ENCODE measurements at regions not wholly inside any gene's neighbourhood (a gene's known extent, or its start where the extent isn't known, plus 50 kb on each side); places are given as distances from the start of the nearest gene placed in this dataset.

DNA sequence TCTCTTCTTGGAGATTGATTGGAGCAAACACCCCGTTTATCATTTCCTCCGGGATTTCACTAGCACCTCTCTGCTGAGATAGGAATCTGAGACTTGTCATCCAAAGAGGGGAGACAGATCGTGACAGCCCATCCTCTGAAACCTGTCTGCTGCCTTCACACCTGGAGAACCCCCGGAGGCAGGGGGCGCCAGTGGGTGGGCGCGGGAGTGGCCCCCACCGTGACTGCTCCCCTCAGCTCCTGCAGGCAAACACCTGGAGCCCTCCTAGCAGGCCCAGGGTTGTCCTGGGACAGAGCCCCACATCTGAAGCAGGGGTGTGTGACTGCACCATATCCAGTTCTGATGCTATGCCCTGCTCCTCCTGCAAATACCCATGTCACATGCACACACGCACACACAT, 209.5 kb upstream of the POU3F1 start:
- no peak for DNase-seq (ENCODE audit: low read depth)

DNA sequence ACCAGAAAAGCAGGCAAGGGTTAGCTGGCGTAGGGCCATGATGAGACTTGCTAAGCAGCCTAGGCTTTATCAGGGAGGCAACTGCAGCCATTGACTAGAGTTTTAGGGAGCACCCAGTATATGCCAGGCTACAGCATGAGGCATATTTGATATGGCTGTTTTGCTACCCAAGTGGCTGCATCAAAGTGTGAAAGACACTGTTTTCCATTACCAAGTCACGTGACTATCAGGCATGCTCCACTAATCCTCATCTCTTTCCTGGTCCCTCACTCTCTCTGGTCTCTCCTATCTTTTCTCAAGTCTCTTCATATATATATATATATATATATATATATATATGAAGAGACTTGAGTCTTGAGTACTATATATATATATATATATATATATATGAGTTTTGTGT, 206.7 kb upstream of the POU3F1 start:
- no peak for DNase-seq (ENCODE audit: low read depth)

DNA sequence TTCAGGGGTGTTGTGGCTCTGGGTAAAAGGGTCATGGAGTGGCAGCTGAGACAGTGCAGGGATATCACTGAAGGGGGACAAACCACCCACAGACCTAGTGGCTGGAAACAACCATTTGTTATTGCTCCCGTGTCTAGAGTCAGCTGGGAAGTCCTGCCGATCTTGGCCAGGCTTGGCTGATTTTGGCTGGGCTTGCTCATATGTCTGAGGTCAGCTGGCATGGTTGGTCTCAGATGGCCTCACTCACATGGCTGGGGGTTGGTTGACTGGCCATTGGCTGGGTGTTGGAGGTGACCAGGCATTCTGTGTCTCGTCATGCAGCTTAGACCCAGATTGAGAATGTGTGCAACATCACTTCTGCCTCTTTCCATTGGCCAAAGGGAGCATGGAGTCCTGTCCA, 203.8 kb upstream of the POU3F1 start:
- DNase-seq (ENCODE audit: low read depth) = no peak

DNA sequence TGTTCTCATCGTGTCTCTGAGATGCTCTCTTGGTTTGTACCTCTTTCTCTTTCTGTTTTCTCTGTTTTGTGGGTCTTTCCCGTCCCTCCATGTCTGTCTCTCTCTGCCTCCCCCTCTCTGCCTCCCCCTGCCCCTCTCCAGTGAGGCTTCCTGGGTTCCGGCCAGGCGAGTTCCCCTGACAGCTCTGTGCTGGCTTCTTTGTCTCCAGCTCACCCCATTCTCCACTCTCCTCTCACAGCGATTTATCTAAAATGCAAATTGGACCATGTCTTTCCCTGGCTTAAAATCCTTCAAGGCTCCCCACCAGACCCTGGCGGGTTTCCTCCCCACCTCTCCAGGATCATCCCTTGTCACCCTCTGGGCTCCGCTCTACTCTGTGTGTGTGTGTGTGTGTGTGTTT, 202.4 kb upstream of the POU3F1 start:
- no peak for DNase-seq (ENCODE audit: low read depth)

DNA sequence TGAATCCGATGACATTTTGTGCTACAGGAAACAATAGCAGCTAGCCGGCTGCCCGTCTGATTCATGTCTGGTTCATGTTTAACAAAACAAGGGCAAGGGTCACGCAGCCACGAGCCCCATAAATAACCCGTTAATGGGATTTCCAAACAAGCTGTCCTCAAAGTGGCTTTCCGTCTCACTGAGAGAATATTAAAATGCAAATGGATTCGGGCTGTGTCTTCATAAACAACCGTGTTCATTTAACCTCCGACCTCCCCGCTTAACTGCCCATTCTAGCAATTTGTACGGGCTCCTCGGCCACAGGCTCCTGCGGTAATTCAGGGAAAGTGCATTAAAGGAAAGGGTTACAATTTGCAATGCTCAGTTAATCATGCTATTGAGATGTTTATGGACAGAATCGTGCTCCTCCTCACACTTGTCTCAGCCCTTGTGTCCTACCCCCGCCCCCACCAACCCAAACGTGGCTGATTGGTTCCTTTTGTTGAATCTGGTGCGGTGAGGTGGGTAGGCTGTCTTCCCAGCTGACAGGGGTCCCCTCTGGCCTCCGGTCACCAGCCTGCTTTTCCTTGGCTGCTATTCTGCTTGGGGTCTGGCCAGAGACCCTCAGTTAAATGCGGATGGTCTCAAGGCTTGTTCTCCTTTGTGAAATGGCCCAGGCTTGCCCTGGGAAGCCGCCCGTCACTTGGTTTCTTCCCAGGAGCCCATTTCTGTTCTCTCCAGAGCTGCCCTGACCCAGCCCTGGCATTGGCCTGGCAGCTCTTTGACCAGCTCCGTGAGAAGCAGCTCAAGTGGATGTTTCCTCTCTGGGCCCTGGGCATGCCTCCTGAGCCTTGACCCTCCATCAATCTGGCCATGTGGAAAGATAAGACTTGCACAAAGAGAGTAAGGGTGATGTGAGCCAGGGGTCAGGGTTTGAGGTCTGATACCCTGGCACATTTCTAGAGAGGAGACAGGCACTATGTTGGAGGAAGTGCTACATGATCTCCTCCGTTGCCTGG, 200.7 kb upstream of the POU3F1 start:
- DNase-seq (ENCODE audit: low read depth) = peak; percentile 61

DNA sequence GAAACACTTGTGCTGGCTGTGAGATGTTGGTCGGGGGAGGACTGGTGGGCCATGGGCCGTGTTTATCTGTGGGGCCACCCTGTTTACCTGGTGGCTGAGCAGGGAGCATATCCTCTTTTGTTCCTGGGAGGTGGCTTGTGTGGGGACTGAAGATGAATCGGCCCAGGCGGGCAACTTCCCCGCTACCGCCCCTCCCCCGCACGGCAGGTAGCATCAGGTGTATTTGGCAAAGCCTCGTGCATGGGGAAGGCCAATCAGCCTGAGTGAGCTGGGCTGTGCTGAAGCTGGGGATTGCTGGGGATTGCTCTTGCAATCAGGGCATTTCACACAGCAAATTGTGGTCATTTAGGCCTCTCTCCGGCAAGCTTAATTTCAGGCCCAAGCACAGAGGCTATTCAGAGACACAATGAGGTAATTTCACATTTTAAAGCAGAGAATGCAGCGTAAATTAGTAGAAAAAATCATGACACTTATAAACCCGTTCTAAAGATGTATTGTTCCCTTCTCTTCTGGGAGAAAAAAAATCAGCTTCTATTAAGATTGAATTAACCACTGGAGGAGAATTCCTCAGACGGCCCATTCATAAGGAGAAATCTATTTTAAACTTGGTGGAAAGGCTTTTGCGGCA, 197.7 kb upstream of the POU3F1 start:
- DNase-seq (ENCODE audit: low read depth) = no peak

DNA sequence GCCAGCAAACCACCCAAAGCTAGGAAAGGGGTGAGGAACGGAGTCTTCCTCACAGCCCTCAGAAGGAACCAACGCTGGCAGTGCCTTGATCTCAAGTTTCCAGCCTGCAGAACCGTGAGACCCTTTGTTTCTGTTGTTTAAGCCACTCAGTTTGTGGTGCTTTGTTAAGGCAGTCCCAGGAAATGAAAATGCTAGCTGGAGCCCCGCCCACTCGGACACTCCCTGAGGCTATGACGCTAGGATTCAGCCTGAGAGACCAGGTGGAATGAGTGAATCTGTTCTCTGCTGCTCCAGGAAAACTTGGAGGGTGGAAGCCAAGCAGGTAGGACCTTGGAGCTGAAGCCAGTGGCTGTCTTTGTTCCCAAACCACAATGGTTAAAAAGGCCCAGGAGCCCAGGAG, 196.5 kb upstream of the POU3F1 start:
- no peak for DNase-seq (ENCODE audit: low read depth)

DNA sequence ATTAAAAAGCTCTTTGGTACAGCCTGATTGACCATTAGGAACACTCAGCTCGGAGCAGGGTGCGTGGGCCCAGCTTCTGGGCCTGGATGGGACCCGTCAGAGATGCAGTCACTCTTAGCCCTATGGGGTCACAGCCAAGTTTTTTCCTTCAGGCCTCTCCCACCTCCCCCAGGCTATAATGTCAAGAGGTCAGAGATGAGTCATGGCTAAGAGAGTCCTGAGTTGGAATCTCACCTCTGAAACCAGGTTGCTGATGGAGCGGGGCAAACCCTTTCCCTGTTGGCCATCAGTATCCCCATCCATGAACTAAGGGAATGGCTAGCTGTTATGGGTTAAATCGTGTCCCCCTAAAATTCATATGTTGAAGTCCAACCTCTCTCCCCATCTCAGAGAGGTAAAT, 195.9 kb upstream of the POU3F1 start:
- no peak for DNase-seq (ENCODE audit: low read depth)

DNA sequence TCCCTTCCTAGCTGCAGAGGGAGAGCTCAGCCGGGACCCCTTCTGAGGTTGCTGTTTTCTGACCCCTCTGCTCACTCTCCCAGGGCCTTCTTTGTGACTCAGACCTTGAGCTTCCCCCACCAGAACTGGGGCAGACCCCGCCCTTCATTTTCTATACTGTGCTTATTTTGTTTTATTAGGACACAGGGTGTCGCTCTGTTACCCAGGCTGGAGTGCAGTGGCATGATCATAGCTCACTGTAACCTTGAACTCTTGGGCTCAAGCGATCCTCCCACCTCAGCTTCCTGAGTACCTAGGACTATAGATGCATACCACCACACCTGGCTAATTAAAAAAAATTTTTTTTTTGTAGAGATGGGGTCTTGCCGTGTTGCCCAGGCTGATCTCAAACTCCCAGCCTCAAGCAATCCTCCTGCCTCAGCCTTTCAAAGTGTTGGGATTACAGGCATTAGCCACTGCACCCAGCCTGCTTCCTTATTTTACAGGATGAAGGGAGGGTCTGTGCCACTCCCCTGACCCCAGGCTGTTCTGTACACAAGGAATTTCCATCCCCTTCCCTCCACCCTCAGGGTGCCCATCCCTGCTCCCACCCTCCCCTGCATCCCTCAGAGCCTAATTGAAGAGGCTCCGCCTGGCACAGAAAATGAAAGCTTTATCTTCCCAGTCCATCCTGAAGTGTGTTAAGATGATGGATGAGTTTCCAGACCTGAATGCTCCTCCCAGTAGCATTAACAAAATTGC, 195.2 kb upstream of the POU3F1 start:
- DNase-seq (ENCODE audit: low read depth) = no peak

DNA sequence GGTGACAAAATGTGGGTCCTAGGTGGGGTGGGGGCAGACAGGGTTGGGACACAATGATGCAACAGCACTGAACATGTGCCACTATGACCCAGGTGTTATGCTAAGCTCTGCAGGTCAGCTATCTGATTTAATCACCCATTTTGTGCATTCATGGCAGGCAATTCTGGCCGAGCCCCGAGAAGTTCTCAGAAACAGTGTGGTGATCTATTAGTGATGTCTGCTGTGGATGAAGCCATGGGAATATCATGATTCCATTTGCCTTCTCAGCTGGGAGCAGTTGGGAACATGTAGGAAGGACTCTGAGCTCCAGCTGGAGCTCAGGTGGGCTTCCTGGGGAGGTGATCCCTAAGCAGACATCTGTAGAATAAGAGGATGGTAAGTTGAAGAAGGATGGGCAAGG, 194.0 kb upstream of the POU3F1 start:
- DNase-seq (ENCODE audit: low read depth) = no peak

DNA sequence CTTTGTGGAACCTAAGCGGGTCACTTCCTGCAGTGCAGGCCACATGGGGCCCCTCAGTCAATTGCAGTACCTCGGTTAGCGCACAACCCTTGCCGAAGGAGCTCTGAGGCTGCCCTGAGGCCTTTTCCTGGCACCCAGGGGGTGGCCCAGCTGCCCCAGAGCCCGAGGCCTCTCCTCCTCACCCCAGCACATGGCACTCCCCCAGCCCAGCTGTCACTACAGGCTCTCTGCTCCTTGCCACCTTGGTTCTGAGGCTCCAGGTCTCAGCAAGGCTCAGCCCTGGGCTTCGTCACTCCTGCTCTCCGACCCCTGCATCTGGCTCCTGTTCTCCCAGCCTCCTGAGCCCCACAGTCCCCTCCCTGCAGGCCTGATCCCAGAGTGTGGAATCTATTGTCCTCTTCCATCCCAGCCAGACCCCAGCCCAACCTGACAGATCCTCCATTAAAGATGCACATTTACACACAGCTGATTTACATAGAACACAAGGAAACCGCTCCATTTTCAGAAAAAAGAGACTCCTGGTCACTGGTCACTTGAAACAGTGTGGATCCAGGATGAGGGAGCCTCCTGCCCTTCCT, 192.8 kb upstream of the POU3F1 start:
- no peak for DNase-seq (ENCODE audit: low read depth)

DNA sequence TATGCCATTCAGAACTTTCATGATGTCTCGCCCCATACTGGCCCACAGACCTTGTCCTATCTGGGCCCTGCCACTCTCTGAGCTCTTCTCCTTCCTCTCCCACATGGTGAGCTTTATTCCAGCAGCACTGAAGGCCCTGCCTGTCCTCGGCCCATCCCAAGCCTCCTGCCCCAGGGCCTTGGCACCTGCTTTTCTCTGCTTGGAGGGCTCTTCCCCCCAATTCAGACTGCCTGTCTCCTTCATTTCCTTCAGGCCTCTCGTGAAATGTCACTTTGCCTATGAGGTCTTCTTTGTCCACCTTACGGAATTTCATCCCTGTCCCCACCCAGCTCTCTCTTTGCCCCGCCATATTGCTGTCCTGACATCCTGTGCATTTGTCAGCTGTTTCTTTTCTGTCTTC, 191.7 kb upstream of the POU3F1 start:
- DNase-seq (ENCODE audit: low read depth) = no peak

DNA sequence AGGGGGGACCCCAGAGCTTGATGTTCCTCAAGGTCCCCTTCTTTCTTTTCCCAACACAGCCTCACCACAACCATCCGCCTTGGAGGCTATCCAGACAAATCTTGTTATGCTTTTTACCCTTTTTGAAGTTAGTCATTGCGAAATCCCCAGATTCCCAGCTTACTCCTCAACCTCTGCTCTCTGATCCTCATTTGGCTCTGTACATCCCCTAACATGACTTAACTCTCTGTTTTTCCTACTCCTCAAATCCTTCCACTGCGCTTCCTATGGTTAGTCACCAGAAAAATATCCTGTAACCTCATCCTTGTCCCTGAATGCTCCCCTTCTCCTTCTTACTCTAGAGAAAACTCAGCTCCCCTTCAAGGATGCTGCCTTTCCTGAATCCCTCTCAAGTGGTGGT, 189.1 kb upstream of the POU3F1 start:
- peak; percentile 80 for DNase-seq (ENCODE audit: low read depth)

DNA sequence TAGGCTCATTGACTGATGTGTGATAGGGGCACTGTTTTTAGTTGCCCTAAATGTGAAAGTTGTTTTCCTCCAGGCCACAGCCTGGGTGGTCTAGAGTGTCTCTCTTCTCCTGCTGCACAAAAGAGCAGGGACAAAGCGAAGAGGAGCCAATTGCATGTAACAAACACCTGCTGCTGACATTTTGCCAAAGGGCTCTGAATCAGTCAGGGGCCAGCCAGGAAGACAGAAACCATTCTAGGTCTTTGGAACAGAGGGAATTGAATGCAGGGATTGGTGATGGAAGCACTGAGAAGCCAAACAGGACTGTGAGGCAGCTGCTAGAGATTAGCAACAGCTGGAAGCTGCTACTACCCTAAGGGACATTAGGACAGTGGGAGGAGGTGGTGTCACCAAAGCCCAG, 185.3 kb upstream of the POU3F1 start:
- DNase-seq (ENCODE audit: low read depth) = no peak

DNA sequence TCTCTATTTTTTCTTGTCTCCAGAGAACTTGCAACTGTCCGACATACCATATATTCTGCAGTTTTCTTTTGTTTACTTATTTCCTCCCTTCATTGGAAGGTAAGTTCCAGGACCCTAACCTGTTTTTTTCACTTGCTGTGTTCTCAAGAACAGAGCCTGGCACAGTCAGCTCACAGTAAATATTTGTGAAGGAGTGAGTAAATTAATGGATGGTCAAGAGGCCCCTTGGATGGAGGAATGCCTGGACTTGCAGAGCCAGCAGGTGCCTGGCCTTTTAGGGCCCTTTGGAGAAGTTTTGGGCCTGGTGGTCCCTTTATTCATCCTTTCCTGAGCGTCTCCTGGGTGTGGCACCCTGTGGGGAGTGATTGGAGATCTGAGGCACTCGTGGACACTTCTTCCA, 182.1 kb upstream of the POU3F1 start:
- DNase-seq (ENCODE audit: low read depth) = no peak

DNA sequence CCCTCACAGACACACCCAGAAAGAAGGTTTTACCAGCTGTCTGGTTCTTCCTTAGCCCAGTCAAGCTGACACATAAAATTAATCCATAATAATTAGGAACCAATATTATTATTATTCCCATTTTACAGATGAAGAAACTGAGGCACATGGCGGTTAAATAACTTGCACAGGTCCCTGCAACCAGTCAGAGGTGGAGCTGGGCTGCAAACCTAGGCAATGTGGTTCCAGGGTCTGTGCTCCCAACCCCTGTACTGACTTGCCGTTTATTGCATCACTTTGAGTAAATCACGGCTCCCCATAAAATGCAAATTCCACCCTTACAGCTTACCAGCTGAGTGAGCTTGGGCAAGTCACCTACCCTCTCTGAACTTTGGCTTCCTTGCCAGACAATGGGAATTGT, 179.2 kb upstream of the POU3F1 start:
- no peak for DNase-seq (ENCODE audit: low read depth)

DNA sequence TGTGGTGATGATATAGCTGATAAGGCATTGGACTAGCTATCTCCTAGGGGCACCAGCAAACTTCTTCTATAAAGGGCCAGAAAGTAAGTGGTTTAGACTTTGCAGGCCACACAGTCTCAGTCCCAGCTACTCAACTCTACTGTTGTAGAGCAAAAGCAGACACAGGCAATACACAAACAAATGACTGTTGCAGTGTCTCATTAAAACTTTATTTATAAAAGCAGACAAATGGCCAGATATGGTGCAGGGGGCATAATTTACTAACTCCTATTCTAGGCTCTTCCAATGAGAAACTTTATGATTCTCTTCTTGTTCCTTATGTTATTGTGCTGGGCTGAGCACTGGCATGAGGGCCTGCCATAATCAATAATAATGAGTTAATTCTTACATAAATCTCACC, 176.8 kb upstream of the POU3F1 start:
- no peak for DNase-seq (ENCODE audit: low read depth)

DNA sequence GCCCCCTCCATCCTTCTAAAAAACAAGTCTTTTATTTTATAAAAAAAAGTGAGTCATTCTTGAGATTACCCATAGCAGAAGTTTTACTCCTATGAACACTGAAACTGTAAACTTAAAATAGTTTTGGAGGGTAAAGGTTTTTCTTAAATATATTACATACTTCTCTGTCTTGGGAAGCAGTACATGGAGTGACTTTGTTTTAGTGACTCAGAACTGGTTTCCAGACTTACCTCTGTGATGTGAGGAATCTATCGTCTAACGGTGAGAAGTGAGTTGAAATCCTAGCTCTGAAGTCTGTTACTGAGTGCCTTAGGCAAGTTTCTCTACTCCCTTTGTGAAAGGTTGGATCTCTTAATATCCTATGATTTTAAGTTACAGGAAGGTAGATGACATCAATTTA, 176.3 kb upstream of the POU3F1 start:
- peak; percentile 22 for DNase-seq (ENCODE audit: low read depth)

DNA sequence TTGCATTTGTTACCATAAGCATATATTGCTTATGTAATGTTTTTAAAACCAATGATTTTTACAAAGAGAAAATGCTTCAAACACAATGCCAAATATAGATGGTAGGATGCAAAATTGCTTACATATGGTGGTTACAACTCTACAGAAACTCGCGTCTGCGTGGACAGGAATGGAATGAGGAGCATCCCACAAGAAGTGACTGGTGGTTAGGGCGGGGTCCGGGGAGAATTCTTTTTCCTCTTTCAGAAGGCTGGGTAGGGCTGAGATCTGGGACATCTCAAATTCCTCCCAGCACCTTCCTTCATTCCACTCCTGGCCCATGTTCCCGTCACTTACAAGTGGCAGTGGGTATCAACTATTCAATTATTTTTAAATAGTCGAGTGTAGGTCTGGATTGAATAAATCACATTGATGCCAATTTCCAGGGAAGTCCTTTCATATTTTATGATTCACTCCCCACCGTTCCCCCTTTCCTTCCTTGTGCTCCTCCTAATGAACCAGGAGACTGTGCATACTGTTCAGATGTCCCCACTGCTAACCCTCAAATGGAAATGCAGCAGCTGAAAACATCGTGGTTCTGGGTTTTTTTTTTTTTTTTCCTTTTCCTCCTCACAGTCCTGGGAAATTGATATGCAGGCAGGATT, 174.5 kb upstream of the POU3F1 start:
- DNase-seq (ENCODE audit: low read depth) = peak; percentile 89

DNA sequence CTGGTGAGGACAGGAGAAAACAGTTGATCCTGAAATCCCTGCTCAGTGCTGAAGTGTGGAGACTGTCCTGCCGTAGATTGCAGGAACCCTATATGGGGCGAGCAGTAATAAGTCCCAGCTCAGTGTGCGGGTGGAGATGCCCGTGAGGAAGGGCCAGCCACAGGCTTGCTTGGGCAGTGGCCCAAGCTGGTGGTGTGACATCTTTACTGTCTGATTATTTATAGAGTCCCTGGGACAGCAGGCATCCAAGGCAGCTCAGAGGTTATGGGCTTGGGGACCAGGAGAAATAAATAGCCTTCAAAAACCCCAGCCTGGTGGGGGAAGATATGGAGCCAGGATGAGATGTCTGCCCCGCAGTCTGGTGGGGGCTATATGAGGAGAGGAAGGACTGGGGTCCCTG, 170.7 kb upstream of the POU3F1 start:
- DNase-seq (ENCODE audit: low read depth) = peak; percentile 5

DNA sequence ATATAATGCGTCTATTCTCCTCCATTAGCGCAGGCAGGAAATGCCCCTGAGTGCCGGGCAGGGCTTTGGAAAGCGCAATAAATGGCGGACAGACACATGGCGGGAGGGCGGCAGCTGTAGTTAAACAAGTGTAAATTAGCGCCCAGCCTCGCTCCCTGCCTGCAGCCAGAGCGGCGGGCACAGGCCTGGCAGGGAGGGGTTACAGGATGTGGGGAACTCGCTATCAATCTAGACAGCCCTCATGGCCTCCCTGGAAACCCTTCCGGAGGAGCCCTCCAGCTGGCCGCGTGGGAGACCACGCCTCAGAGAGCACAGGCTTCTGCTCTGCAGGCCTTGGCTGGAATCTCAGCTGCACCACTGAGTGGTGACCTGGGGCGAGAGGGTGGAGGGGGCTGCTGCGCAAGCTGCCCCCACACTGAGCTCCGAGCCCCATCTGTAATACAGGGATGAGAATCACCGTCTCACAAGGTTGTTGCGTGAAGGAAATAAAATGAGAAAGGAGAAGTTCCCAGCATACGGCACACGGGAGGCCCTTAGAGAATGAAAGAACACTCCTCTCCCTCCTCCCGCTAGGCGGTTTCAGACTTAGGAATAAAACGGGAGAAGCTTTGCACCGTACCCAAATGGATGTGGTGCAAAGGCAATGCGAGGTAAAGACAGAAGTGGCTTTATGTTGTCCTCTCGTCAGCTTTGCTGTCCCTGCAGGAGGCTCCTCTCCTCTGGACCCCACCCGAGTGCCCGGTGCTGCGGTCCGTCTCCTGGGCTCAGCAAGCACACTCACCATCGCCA, 167.2 kb upstream of the POU3F1 start:
- no peak for DNase-seq (ENCODE audit: low read depth)

Data from EH (cell line).